ENCODE measurements at regions not wholly inside any gene's neighbourhood (a gene's known extent, or its start where the extent isn't known, plus 50 kb on each side); places are given as distances from the start of the nearest gene placed in this dataset.

- TF ChIP-seq GATA2 (IDR thresholded peaks at IDR 0.05; ENCODE audit: low read depth, low read length) (no peak), GATA3 (IDR thresholded peaks at IDR 0.05; ENCODE audit: low read depth, low read length) (no peak)
Observed at GRCh38 chr6:19024737-19025136, 637.6 kb downstream of the RNF144B start.

- TF ChIP-seq GATA2 (IDR thresholded peaks at IDR 0.05; ENCODE audit: low read depth, low read length) = no peak
- no peak for TF ChIP-seq GATA3 (IDR thresholded peaks at IDR 0.05; ENCODE audit: low read depth, low read length)
Observed at GRCh38 chr6:19028201-19028600, 641.1 kb downstream of the RNF144B start.

- TF ChIP-seq GATA3 (IDR thresholded peaks at IDR 0.05; ENCODE audit: low read depth, low read length) (no peak), GATA2 (IDR thresholded peaks at IDR 0.05; ENCODE audit: low read depth, low read length) (no peak)
Observed at GRCh38 chr6:19032591-19033295, 645.6 kb downstream of the RNF144B start.

- TF ChIP-seq GATA2 (IDR thresholded peaks at IDR 0.05; ENCODE audit: low read depth, low read length) = no peak
- no peak for TF ChIP-seq GATA3 (IDR thresholded peaks at IDR 0.05; ENCODE audit: low read depth, low read length)
Observed at GRCh38 chr6:19033683-19034082, 646.5 kb downstream of the RNF144B start.

GRCh38 chr6:19034986-19035385 lies 647.8 kb downstream of the RNF144B start:
- TF ChIP-seq GATA3 (IDR thresholded peaks at IDR 0.05; ENCODE audit: low read depth, low read length) (no peak), GATA2 (IDR thresholded peaks at IDR 0.05; ENCODE audit: low read depth, low read length) (no peak)

- no peak for TF ChIP-seq GATA2 (IDR thresholded peaks at IDR 0.05; ENCODE audit: low read depth, low read length)
- TF ChIP-seq GATA3 (IDR thresholded peaks at IDR 0.05; ENCODE audit: low read depth, low read length) = no peak
Observed at GRCh38 chr6:19035461-19036195, 648.5 kb downstream of the RNF144B start.

GRCh38 chr6:19036196-19036555 lies 649.0 kb downstream of the RNF144B start:
- no peak for TF ChIP-seq GATA2 (IDR thresholded peaks at IDR 0.05; ENCODE audit: low read depth, low read length)
- no peak for TF ChIP-seq GATA3 (IDR thresholded peaks at IDR 0.05; ENCODE audit: low read depth, low read length)

- TF ChIP-seq GATA2 (IDR thresholded peaks at IDR 0.05; ENCODE audit: low read depth, low read length) (no peak), GATA3 (IDR thresholded peaks at IDR 0.05; ENCODE audit: low read depth, low read length) (no peak)
Observed at GRCh38 chr6:19037607-19038006, 650.5 kb downstream of the RNF144B start.

- TF ChIP-seq GATA3 (IDR thresholded peaks at IDR 0.05; ENCODE audit: low read depth, low read length) (no peak), GATA2 (IDR thresholded peaks at IDR 0.05; ENCODE audit: low read depth, low read length) (no peak)
Observed at GRCh38 chr6:19039287-19039686, 652.1 kb downstream of the RNF144B start.

GRCh38 chr6:19041906-19042305 lies 654.8 kb downstream of the RNF144B start:
- TF ChIP-seq GATA2 (IDR thresholded peaks at IDR 0.05; ENCODE audit: low read depth, low read length) (no peak), GATA3 (IDR thresholded peaks at IDR 0.05; ENCODE audit: low read depth, low read length) (no peak)

- no peak; the same call in 1 of the 2 replicates for TF ChIP-seq GATA3 (IDR thresholded peaks at IDR 0.05; ENCODE audit: low read depth, low read length)
- peak; percentile 66 for TF ChIP-seq GATA2 (IDR thresholded peaks at IDR 0.05; ENCODE audit: low read depth, low read length)
Observed at GRCh38 chr6:19042420-19042819, 655.3 kb downstream of the RNF144B start.

GRCh38 chr6:19050765-19051164 lies 663.6 kb downstream of the RNF144B start:
- no peak for TF ChIP-seq GATA2 (IDR thresholded peaks at IDR 0.05; ENCODE audit: low read depth, low read length)
- TF ChIP-seq GATA3 (IDR thresholded peaks at IDR 0.05; ENCODE audit: low read depth, low read length) = no peak

GRCh38 chr6:19052219-19052618 lies 665.1 kb downstream of the RNF144B start:
- TF ChIP-seq GATA2 (IDR thresholded peaks at IDR 0.05; ENCODE audit: low read depth, low read length) = no peak
- no peak for TF ChIP-seq GATA3 (IDR thresholded peaks at IDR 0.05; ENCODE audit: low read depth, low read length)

GRCh38 chr6:19059102-19059501 lies 672.0 kb downstream of the RNF144B start:
- no peak for TF ChIP-seq GATA3 (IDR thresholded peaks at IDR 0.05; ENCODE audit: low read depth, low read length)
- no peak for TF ChIP-seq GATA2 (IDR thresholded peaks at IDR 0.05; ENCODE audit: low read depth, low read length)

- TF ChIP-seq GATA3 (IDR thresholded peaks at IDR 0.05; ENCODE audit: low read depth, low read length) = no peak
- TF ChIP-seq GATA2 (IDR thresholded peaks at IDR 0.05; ENCODE audit: low read depth, low read length) = no peak
Observed at GRCh38 chr6:19067165-19067564, 680.0 kb downstream of the RNF144B start.
